Smooth muscle cell (in vitro differentiated cells): ENCODE measurements at regions not wholly inside any gene's neighbourhood (a gene's known extent, or its start where the extent isn't known, plus 50 kb on each side); places are given as distances from the start of the nearest gene placed in this dataset.

ENCODE experiments used
- DNase-seq: peaks from one replicate; lab custom pipeline; 2025; ENCODE audit not compliant: unreplicated experiment; lab: John Stamatoyannopoulos, UW
- H2AFZ ChIP-seq: fragments of 200-600 bp; sonication (generic); 2 replicates; pipeline ENCODE4 v1.6.0; 2016; ENCODE audit warnings: antibody characterized with exemption, low read depth, mild to moderate bottlenecking
- H3F3A ChIP-seq: fragments of 200-600 bp; sonication (generic); 2 replicates; pipeline ENCODE4 v1.6.0; 2017; ENCODE audit warnings: antibody characterized with exemption, low read depth
- H3K27ac ChIP-seq: fragments of 200-600 bp; sonication (generic); 2 replicates; pipeline ENCODE4 v1.5.1; 2016; ENCODE audit warnings: low read depth, mild to moderate bottlenecking
- H3K27me3 ChIP-seq: fragments of 200-600 bp; sonication (generic); 2 replicates; pipeline ENCODE4 v1.6.1; 2016; ENCODE audit warnings: low read depth, mild to moderate bottlenecking
- H3K36me3 ChIP-seq: fragments of 200-600 bp; sonication (generic); 2 replicates; pipeline ENCODE4 v1.5.1; 2016; ENCODE audit warnings: low read depth
- H3K4me1 ChIP-seq: fragments of 200-600 bp; sonication (generic); 2 replicates; pipeline ENCODE4 v1.5.1; 2016; ENCODE audit warnings: low read depth
- H3K4me2 ChIP-seq: fragments of 200-600 bp; sonication (generic); 2 replicates; pipeline ENCODE4 v1.6.0; 2016; ENCODE audit warnings: mild to moderate bottlenecking
- H3K4me3 ChIP-seq: fragments of 200-600 bp; sonication (generic); 2 replicates; pipeline ENCODE4 v1.5.1; 2016; ENCODE audit warnings: mild to moderate bottlenecking
- H3K79me2 ChIP-seq: fragments of 200-600 bp; sonication (generic); 2 replicates; pipeline ENCODE4 v1.6.0; 2016; ENCODE audit warnings: low read depth, mild to moderate bottlenecking
- H3K9ac ChIP-seq: fragments of 200-600 bp; sonication (generic); 2 replicates; pipeline ENCODE4 v1.6.0; 2016; ENCODE audit warnings: low read depth
- H3K9me3 ChIP-seq: fragments of 200-600 bp; sonication (generic); replicated peaks from 2 replicates; pipeline ENCODE4 v1.5.1; 2016; ENCODE audit warnings: low read depth
- H4K20me1 ChIP-seq: fragments of 200-600 bp; sonication (generic); 2 replicates; pipeline ENCODE4 v1.6.0; 2016; ENCODE audit warnings: low read depth
- WGBS: methylation state at CpG from one replicate; pipeline ENCODE4 v1.1.7; 2016; ENCODE audit warnings: low lambda C conversion rate; 5-methylcytosine and 5-hydroxymethylcytosine counted together
- TF ChIP-seq, protein P1 (sequence below): fragments of 200-600 bp; sonication (generic); IDR thresholded peaks from 2 replicates; pipeline ENCODE4 v1.5.1; 2017; ENCODE audit warnings: borderline replicate concordance, mild to moderate bottlenecking, antibody characterized with exemption; ENCODE audit not compliant: insufficient read depth, poor library complexity, severe bottlenecking

DNA sequence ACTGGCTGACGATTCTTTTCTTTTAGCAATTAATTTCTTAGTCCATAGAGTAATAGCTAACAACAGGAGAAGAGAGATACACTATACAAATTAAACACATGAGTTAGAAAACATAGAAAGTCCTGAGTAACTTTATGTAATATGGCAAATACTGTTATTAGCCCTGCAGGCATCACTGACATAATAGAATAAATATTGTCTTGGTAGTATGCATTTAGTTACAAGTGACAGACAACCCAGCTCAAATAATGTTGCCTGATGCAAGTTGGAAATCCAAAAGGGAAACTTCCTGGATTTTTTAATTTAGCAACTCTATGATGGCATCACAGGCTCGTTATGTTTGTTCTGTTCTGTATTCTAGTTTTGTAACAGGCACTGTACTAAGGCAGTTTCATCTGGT is 95.1 kb downstream of the DKK1 start:
- H3K4me2 ChIP-seq = no peak overlapping the region
- WGBS = 89% methylated on average over 2 of the region's 2 CpGs
- no peaks in the 10 kb centered on the region for H3K9me3 ChIP-seq
- H3K79me2 ChIP-seq = no peaks in the 10 kb centered on the region
- TF ChIP-seq, protein P1, sequence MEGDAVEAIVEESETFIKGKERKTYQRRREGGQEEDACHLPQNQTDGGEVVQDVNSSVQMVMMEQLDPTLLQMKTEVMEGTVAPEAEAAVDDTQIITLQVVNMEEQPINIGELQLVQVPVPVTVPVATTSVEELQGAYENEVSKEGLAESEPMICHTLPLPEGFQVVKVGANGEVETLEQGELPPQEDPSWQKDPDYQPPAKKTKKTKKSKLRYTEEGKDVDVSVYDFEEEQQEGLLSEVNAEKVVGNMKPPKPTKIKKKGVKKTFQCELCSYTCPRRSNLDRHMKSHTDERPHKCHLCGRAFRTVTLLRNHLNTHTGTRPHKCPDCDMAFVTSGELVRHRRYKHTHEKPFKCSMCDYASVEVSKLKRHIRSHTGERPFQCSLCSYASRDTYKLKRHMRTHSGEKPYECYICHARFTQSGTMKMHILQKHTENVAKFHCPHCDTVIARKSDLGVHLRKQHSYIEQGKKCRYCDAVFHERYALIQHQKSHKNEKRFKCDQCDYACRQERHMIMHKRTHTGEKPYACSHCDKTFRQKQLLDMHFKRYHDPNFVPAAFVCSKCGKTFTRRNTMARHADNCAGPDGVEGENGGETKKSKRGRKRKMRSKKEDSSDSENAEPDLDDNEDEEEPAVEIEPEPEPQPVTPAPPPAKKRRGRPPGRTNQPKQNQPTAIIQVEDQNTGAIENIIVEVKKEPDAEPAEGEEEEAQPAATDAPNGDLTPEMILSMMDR = no peak
- DNase-seq = no peak
- H3K27me3 ChIP-seq = no peaks in the 10 kb centered on the region
- no peaks in the 10 kb centered on the region for H3F3A ChIP-seq
- H3K4me1 ChIP-seq = no peaks in the 10 kb centered on the region
- no peak overlapping the region for H2AFZ ChIP-seq
- H3K27ac ChIP-seq = no peak overlapping the region
- no peak overlapping the region for H3K9ac ChIP-seq
- no peak overlapping the region for H3K4me3 ChIP-seq
- H3K36me3 ChIP-seq = no peaks in the 10 kb centered on the region
- H4K20me1 ChIP-seq = no peaks in the 10 kb centered on the region

DNA sequence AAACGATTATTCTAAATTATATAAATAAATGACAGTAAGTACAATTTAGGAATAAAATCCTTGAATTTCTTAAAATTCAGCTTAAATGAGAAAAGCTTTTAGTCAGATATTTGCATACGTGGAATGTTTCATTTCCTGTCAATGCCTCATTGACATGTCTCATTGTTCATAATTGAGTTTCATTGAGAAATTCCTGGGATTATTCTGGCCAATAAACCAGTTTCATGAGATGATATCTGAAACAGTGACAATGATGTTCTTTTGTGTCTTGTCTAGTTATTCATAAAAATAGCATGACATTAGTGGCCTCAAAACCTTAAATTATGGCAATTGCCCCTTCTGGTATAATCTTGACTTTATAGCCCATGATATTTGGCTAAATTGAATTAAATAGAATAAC is 95.8 kb downstream of the DKK1 start:
- no peaks in the 10 kb centered on the region for H3K27me3 ChIP-seq
- no peak overlapping the region for H2AFZ ChIP-seq
- H3K79me2 ChIP-seq = no peaks in the 10 kb centered on the region
- H3K9me3 ChIP-seq = no peaks in the 10 kb centered on the region
- 92% methylated on average over 2 of the region's 2 CpGs for WGBS
- H3K36me3 ChIP-seq = no peaks in the 10 kb centered on the region
- no peaks in the 10 kb centered on the region for H3F3A ChIP-seq
- no peak overlapping the region for H3K4me2 ChIP-seq
- no peak overlapping the region for H3K27ac ChIP-seq
- no peaks in the 10 kb centered on the region for H3K4me1 ChIP-seq
- no peak overlapping the region for H3K9ac ChIP-seq
- no peaks in the 10 kb centered on the region for H4K20me1 ChIP-seq
- TF ChIP-seq, protein P1 = no peak
- no peak for DNase-seq
- no peak overlapping the region for H3K4me3 ChIP-seq

DNA sequence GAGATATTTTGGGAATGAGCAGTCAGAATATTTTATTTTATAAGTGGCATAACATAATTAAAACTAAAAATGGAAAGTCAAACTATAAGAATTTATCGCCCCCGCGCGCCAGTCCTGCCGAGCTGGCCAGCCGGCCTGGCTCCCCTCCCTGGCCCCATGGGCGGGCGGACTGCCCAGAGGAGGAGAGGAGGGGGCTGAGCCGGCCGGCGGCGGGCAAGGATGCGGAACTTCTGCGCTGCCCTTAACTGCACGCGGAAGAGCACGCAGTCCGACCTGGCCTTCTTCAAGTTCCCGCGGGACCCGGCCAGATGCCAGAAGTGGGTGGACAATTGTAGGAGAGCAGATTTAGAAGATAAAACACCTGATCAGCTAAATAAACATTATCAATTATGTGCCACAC is 96.8 kb downstream of the DKK1 start:
- no peaks in the 10 kb centered on the region for H3K4me1 ChIP-seq
- WGBS = 98% methylated on average over 19 of the region's 21 CpGs
- H3K9me3 ChIP-seq = no peaks in the 10 kb centered on the region
- H3K4me3 ChIP-seq = no peak overlapping the region
- no peaks in the 10 kb centered on the region for H3K27me3 ChIP-seq
- H2AFZ ChIP-seq = no peak overlapping the region
- H4K20me1 ChIP-seq = no peaks in the 10 kb centered on the region
- H3F3A ChIP-seq = no peaks in the 10 kb centered on the region
- TF ChIP-seq, protein P1 = no peak
- H3K79me2 ChIP-seq = no peaks in the 10 kb centered on the region
- no peak overlapping the region for H3K9ac ChIP-seq
- H3K36me3 ChIP-seq = no peaks in the 10 kb centered on the region
- no peak for DNase-seq
- H3K27ac ChIP-seq = no peak overlapping the region
- no peak overlapping the region for H3K4me2 ChIP-seq

DNA sequence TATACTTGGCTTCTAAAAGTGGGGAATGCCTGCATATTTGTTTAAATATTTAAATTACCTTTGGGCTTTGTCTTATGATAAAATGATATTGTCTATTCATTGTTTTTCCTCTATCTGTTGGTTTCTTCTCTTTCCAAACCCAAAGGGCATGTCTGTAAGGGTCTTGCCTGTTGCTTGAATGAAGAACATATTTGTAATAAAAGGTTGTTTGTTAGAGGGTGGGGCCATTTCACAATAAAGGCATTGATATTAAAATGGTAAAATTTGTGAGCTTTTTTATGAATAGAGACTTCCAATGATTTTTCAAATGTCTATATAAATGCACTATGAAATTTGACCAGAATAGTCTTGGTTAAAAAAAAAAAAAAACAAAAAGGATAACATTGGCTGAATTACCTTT is 105.2 kb downstream of the DKK1 start:
- TF ChIP-seq, protein P1 = no peak
- no peak for DNase-seq
- Histone ChIP-seq H3K27me3 (no peaks in the 10 kb centered on the region), H3K79me2 (no peaks in the 10 kb centered on the region), H3K9me3 (no peaks in the 10 kb centered on the region), H3K9ac (no peak overlapping the region), H3K4me3 (no peak overlapping the region), H4K20me1 (no peaks in the 10 kb centered on the region), H2AFZ (no peak overlapping the region), H3K4me1 (no peaks in the 10 kb centered on the region), H3F3A (no peaks in the 10 kb centered on the region), H3K27ac (no peak overlapping the region), H3K4me2 (no peak overlapping the region), H3K36me3 (no peaks in the 10 kb centered on the region)
